ENCODE measurements at regions not wholly inside any gene's neighbourhood (a gene's known extent, or its start where the extent isn't known, plus 50 kb on each side); places are given as distances from the start of the nearest gene placed in this dataset.

DNA sequence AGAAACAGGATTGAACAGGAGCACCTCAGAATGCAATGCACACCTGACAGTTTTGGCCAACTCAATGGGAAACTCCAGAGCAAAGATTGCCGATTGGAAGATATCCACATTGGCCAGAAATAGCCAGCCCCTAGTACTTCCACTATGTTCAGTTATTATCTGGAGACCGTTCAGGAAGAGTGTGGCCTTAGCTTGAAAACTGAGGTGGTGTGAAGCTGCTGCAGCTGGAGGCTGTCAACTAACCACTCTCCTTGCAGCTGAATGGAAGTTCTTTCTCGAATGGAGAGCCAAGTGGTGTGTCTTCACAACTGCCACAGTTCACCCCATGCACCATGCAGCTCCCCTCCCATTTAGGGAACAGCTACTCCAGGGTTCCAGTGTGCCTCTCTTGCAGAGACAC, 61.9 kb upstream of the DHX40 start:
- no peaks in the 10 kb centered on the region for H3K27me3 ChIP-seq (ENCODE audit: insufficient read depth, poor library complexity, severe bottlenecking)
- no peak overlapping the region for H3K27ac ChIP-seq (replicated peaks)
- TF ChIP-seq, protein P1, sequence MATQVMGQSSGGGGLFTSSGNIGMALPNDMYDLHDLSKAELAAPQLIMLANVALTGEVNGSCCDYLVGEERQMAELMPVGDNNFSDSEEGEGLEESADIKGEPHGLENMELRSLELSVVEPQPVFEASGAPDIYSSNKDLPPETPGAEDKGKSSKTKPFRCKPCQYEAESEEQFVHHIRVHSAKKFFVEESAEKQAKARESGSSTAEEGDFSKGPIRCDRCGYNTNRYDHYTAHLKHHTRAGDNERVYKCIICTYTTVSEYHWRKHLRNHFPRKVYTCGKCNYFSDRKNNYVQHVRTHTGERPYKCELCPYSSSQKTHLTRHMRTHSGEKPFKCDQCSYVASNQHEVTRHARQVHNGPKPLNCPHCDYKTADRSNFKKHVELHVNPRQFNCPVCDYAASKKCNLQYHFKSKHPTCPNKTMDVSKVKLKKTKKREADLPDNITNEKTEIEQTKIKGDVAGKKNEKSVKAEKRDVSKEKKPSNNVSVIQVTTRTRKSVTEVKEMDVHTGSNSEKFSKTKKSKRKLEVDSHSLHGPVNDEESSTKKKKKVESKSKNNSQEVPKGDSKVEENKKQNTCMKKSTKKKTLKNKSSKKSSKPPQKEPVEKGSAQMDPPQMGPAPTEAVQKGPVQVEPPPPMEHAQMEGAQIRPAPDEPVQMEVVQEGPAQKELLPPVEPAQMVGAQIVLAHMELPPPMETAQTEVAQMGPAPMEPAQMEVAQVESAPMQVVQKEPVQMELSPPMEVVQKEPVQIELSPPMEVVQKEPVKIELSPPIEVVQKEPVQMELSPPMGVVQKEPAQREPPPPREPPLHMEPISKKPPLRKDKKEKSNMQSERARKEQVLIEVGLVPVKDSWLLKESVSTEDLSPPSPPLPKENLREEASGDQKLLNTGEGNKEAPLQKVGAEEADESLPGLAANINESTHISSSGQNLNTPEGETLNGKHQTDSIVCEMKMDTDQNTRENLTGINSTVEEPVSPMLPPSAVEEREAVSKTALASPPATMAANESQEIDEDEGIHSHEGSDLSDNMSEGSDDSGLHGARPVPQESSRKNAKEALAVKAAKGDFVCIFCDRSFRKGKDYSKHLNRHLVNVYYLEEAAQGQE (IDR thresholded peaks at IDR 0.05; ENCODE audit: insufficient replicate concordance, low read depth) = no peak
- TF ChIP-seq SPI1 (IDR thresholded peaks at IDR 0.05; ENCODE audit: borderline replicate concordance, low read depth) = no peak
- no peak for TF ChIP-seq POLR2AphosphoS5 (IDR thresholded peaks at IDR 0.05; ENCODE audit: low read depth)
- no peak for TF ChIP-seq GABPA (IDR thresholded peaks at IDR 0.05; ENCODE audit: low read depth)
- TF ChIP-seq, protein P2, sequence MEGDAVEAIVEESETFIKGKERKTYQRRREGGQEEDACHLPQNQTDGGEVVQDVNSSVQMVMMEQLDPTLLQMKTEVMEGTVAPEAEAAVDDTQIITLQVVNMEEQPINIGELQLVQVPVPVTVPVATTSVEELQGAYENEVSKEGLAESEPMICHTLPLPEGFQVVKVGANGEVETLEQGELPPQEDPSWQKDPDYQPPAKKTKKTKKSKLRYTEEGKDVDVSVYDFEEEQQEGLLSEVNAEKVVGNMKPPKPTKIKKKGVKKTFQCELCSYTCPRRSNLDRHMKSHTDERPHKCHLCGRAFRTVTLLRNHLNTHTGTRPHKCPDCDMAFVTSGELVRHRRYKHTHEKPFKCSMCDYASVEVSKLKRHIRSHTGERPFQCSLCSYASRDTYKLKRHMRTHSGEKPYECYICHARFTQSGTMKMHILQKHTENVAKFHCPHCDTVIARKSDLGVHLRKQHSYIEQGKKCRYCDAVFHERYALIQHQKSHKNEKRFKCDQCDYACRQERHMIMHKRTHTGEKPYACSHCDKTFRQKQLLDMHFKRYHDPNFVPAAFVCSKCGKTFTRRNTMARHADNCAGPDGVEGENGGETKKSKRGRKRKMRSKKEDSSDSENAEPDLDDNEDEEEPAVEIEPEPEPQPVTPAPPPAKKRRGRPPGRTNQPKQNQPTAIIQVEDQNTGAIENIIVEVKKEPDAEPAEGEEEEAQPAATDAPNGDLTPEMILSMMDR (IDR thresholded peaks at IDR 0.05; ENCODE audit: insufficient read depth, low read length) = no peak
- no peak for DNase-seq (ENCODE audit: low read depth in 1 of 2, low spot score in 1 of 2)
- no peak overlapping the region for H3K4me3 ChIP-seq (replicated peaks; ENCODE audit: insufficient read depth, low read length)

DNA sequence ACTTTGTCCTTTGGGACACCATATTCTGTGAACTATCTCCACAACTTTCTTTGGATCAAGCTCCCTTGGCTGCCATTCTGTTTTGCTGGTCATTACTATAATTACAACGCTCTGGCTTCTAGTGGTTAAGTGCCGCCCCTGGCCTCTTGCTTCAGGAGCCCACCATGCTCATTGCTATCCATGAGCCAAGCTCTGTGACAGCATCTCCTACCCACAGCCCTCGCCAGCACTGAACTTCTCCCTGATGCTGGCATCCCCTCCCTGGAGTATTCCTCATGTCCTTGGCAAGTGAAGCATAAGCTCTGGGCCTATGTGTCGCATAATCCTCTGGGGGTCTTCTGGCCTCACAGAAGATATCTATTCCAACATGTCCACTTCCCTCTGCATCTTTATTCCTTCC, 60.6 kb upstream of the DHX40 start:
- no peaks in the 10 kb centered on the region for H3K27me3 ChIP-seq (ENCODE audit: insufficient read depth, poor library complexity, severe bottlenecking)
- H3K27ac ChIP-seq (replicated peaks) = no peak overlapping the region
- no peak for DNase-seq (ENCODE audit: low read depth in 1 of 2, low spot score in 1 of 2)
- H3K4me3 ChIP-seq (replicated peaks; ENCODE audit: insufficient read depth, low read length) = no peak overlapping the region
- TF ChIP-seq, protein P2 (IDR thresholded peaks at IDR 0.05; ENCODE audit: insufficient read depth, low read length) = no peak
- TF ChIP-seq GABPA (IDR thresholded peaks at IDR 0.05; ENCODE audit: low read depth) (no peak), SPI1 (IDR thresholded peaks at IDR 0.05; ENCODE audit: borderline replicate concordance, low read depth) (no peak), POLR2AphosphoS5 (IDR thresholded peaks at IDR 0.05; ENCODE audit: low read depth) (no peak)
- TF ChIP-seq, protein P1 (IDR thresholded peaks at IDR 0.05; ENCODE audit: insufficient replicate concordance, low read depth) = no peak

DNA sequence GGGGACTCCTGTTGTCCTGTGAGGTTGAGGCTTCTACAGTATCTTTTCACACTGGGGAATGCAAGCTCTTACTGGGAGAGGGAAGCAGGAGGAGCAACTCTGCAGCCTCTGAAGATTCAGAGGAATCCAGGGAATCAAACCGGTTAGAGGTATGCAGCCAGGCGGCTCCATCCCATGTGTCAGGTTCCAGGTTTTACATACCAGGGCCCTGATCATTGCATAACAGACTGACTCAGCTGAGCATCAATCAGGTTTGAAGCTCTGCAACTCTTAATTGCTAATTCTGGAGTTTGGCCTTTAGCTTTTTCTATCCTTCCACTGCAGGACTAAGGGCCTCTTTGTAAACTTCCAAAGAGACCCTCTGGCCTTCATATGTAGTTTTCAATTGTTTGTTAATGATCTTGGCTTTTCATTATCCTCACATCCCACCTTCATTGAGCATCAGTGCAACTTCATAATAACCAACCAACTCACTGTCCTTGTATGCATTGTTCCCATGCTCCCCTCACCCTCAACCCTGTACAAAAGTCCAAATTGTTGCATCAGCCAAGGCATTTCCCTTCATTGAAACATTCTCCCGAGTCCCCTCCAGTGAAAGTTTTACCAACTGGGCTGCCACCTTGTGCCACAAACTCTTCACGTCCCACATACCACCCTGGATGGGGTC, 59.7 kb upstream of the DHX40 start:
- no peaks in the 10 kb centered on the region for H3K27me3 ChIP-seq (ENCODE audit: insufficient read depth, poor library complexity, severe bottlenecking)
- no peak overlapping the region for H3K27ac ChIP-seq (replicated peaks)
- DNase-seq (ENCODE audit: low read depth in 1 of 2, low spot score in 1 of 2) = no peak
- H3K4me3 ChIP-seq (replicated peaks; ENCODE audit: insufficient read depth, low read length) = no peak overlapping the region
- no peak for TF ChIP-seq GABPA (IDR thresholded peaks at IDR 0.05; ENCODE audit: low read depth)
- TF ChIP-seq, protein P2 (IDR thresholded peaks at IDR 0.05; ENCODE audit: insufficient read depth, low read length) = no peak
- TF ChIP-seq, protein P1 (IDR thresholded peaks at IDR 0.05; ENCODE audit: insufficient replicate concordance, low read depth) = no peak
- TF ChIP-seq POLR2AphosphoS5 (IDR thresholded peaks at IDR 0.05; ENCODE audit: low read depth) = no peak
- TF ChIP-seq SPI1 (IDR thresholded peaks at IDR 0.05; ENCODE audit: borderline replicate concordance, low read depth) = no peak
